MM.1S (cell line): ENCODE measurements at regions not wholly inside any gene's neighbourhood (a gene's known extent, or its start where the extent isn't known, plus 50 kb on each side); places are given as distances from the start of the nearest gene placed in this dataset.

ENCODE experiments used
- EZH2 ChIP-seq: fragments of 300-600 bp; sonication (generic); optimal IDR thresholded peaks from 2 replicates; pipeline ENCODE3; 2017; ENCODE audit warnings: low read depth, mild to moderate bottlenecking, antibody characterized with exemption, low read length, mixed read lengths
- EZH2phosphoT487 ChIP-seq: fragments of 300-600 bp; sonication (generic); IDR thresholded peaks from 2 replicates; pipeline ENCODE4 v1.6.1; 2018; ENCODE audit warnings: antibody characterized with exemption, low read length
- TF ChIP-seq, protein P1 (sequence below): fragments of 300-600 bp; sonication (generic); IDR thresholded peaks from 2 replicates; pipeline ENCODE4 v1.5.1; 2016; ENCODE audit warnings: antibody characterized with exemption, low read length, mixed read lengths

DNA sequence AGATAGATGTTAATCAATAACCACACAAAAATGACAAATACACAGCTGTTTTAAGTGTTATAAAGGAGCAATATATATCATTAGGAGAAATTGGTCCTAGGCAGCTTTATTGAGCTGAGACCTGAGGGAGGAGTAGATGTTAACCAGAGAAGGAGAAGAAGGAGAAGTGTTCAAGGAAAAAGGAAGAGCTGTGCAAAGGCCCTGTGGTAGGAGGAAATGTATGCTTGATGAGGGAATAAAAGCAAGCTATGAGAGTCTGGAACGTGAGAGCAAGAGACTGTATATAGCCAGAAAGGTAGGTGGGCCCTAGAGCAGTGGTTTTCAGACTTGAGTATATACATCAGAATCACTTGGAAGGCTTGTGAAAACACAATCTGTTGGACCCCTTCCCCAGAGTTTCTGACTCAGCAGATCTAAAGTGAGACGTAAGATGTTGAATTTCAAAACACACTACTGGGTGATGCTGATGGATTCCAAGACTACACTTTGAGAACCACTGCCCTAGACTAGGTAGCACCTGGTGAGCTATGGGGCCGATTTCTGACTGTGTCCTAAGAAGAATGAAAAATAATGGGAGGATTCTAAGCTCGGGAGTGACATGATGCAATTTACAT, 342.3 kb upstream of the ADAMTS9 start:
- TF ChIP-seq, protein P1, sequence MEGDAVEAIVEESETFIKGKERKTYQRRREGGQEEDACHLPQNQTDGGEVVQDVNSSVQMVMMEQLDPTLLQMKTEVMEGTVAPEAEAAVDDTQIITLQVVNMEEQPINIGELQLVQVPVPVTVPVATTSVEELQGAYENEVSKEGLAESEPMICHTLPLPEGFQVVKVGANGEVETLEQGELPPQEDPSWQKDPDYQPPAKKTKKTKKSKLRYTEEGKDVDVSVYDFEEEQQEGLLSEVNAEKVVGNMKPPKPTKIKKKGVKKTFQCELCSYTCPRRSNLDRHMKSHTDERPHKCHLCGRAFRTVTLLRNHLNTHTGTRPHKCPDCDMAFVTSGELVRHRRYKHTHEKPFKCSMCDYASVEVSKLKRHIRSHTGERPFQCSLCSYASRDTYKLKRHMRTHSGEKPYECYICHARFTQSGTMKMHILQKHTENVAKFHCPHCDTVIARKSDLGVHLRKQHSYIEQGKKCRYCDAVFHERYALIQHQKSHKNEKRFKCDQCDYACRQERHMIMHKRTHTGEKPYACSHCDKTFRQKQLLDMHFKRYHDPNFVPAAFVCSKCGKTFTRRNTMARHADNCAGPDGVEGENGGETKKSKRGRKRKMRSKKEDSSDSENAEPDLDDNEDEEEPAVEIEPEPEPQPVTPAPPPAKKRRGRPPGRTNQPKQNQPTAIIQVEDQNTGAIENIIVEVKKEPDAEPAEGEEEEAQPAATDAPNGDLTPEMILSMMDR = no peak
- no peak for TF ChIP-seq EZH2phosphoT487
- no peak for TF ChIP-seq EZH2
